ENCODE measurements at regions not wholly inside any gene's neighbourhood (a gene's known extent, or its start where the extent isn't known, plus 50 kb on each side); places are given as distances from the start of the nearest gene placed in this dataset.

GRCh38 chr14:98187281-98187680 is 1084.7 kb downstream of the BCL11B start:
- intact Hi-C loops (cut with DNase I) = no loop called here
- no peak for DNase-seq (ENCODE audit: low spot score)
- TF ChIP-seq POLR2A (IDR thresholded peaks at IDR 0.05) (no peak), CTCF (IDR thresholded peaks at IDR 0.05) (no peak), POLR2AphosphoS5 (IDR thresholded peaks at IDR 0.05) (no peak)

GRCh38 chr14:98189062-98189461 is 1082.9 kb downstream of the BCL11B start:
- no peak for DNase-seq (ENCODE audit: low spot score)
- Histone ChIP-seq H3K4me1 (replicated peaks) (no peaks in the 10 kb centered on the region), H3K36me3 (no peaks in the 10 kb centered on the region), H3K27ac (no peak overlapping the region), H3K9me3 (no peaks in the 10 kb centered on the region), H3K27me3 (replicated peaks; ENCODE audit: insufficient read depth) (no peaks in the 10 kb centered on the region), H3K4me3 (no peak overlapping the region)
- TF ChIP-seq POLR2A (IDR thresholded peaks at IDR 0.05) (no peak), CTCF (IDR thresholded peaks at IDR 0.05) (no peak), POLR2AphosphoS5 (IDR thresholded peaks at IDR 0.05) (no peak)
- 92% methylated on average over 1 of the region's 1 CpG for WGBS
- intact Hi-C loops (cut with DNase I) = no loop called here

More at GRCh38 chr14:98187281-98187680, 1084.7 kb downstream of the BCL11B start:
- Histone ChIP-seq H3K27me3 (replicated peaks; ENCODE audit: insufficient read depth) (no peaks in the 10 kb centered on the region), H3K36me3 (no peaks in the 10 kb centered on the region), H3K4me3 (no peak overlapping the region), H3K4me1 (replicated peaks) (no peaks in the 10 kb centered on the region), H3K9me3 (no peaks in the 10 kb centered on the region), H3K27ac (no peak overlapping the region)
- WGBS = 90% methylated on average over 2 of the region's 2 CpGs

- no peak overlapping the region for H3K4me3 ChIP-seq
- intact Hi-C loops (cut with DNase I) = no loop called here
- TF ChIP-seq CTCF (IDR thresholded peaks at IDR 0.05) (no peak), POLR2AphosphoS5 (IDR thresholded peaks at IDR 0.05) (no peak), POLR2A (IDR thresholded peaks at IDR 0.05) (no peak)
- H3K27ac ChIP-seq = no peak overlapping the region
- no peaks in the 10 kb centered on the region for H3K27me3 ChIP-seq (replicated peaks; ENCODE audit: insufficient read depth)
- no peak for DNase-seq (ENCODE audit: low spot score)
- H3K36me3 ChIP-seq = no peaks in the 10 kb centered on the region
- 79% methylated on average over 9 of the region's 9 CpGs for WGBS
- H3K9me3 ChIP-seq = no peaks in the 10 kb centered on the region
- H3K4me1 ChIP-seq (replicated peaks) = no peaks in the 10 kb centered on the region
These were observed 1082.5 kb downstream of the BCL11B start for GRCh38 chr14:98189511-98189910.

GRCh38 chr14:98189944-98190343 is 1082.1 kb downstream of the BCL11B start:
- Histone ChIP-seq H3K4me3 (no peak overlapping the region), H3K27me3 (replicated peaks; ENCODE audit: insufficient read depth) (no peaks in the 10 kb centered on the region), H3K4me1 (replicated peaks) (no peaks in the 10 kb centered on the region), H3K27ac (no peak overlapping the region), H3K36me3 (no peaks in the 10 kb centered on the region), H3K9me3 (no peaks in the 10 kb centered on the region)
- no peak for TF ChIP-seq CTCF (IDR thresholded peaks at IDR 0.05)
- no peak for TF ChIP-seq POLR2A (IDR thresholded peaks at IDR 0.05)
- no peak for TF ChIP-seq POLR2AphosphoS5 (IDR thresholded peaks at IDR 0.05)
- intact Hi-C loops (cut with DNase I) = no loop called here
- WGBS = 96% methylated on average over 1 of the region's 1 CpG
- no peak for DNase-seq (ENCODE audit: low spot score)

- intact Hi-C loops (cut with DNase I) = no loop called here
- WGBS = 92% methylated on average over 2 of the region's 2 CpGs
- Histone ChIP-seq H3K27ac (no peak overlapping the region), H3K27me3 (replicated peaks; ENCODE audit: insufficient read depth) (no peaks in the 10 kb centered on the region), H3K4me3 (no peak overlapping the region), H3K36me3 (no peaks in the 10 kb centered on the region), H3K4me1 (replicated peaks) (no peaks in the 10 kb centered on the region), H3K9me3 (no peaks in the 10 kb centered on the region)
- no peak for DNase-seq (ENCODE audit: low spot score)
- TF ChIP-seq POLR2AphosphoS5 (IDR thresholded peaks at IDR 0.05) = no peak
- TF ChIP-seq CTCF (IDR thresholded peaks at IDR 0.05) = no peak
- no peak for TF ChIP-seq POLR2A (IDR thresholded peaks at IDR 0.05)
These were observed 1079.1 kb downstream of the BCL11B start for GRCh38 chr14:98192946-98193345.

All from prostate gland (tissue), 2 donors.